Endothelial cell (in vitro differentiated cells): ENCODE measurements at regions not wholly inside any gene's neighbourhood (a gene's known extent, or its start where the extent isn't known, plus 50 kb on each side); places are given as distances from the start of the nearest gene placed in this dataset.

Experiments used
- DNase-seq: peaks from one replicate; pipeline ENCODE4 v3.0.0; 2021; ENCODE audit warnings: low spot score
- H3K27ac Mint-ChIP-seq: one replicate; pipeline ENCODE4 v1.8.0; 2021; ENCODE audit warnings: mixed read lengths, inconsistent platforms; ENCODE audit not compliant: unreplicated experiment
- H3K27me3 Mint-ChIP-seq: one replicate; pipeline ENCODE4 v1.8.0; 2021; ENCODE audit warnings: mild to moderate bottlenecking, moderate library complexity, mixed read lengths, inconsistent platforms; ENCODE audit not compliant: unreplicated experiment
- H3K36me3 Mint-ChIP-seq: one replicate; pipeline ENCODE4 v1.8.0; 2021; ENCODE audit warnings: mild to moderate bottlenecking, low read depth, mixed read lengths, inconsistent platforms; ENCODE audit not compliant: unreplicated experiment
- H3K4me1 Mint-ChIP-seq: one replicate; pipeline ENCODE4 v1.8.0; 2021; ENCODE audit warnings: mild to moderate bottlenecking, mixed read lengths, inconsistent platforms; ENCODE audit not compliant: unreplicated experiment
- H3K4me3 Mint-ChIP-seq: one replicate; pipeline ENCODE4 v1.8.0; 2021; ENCODE audit warnings: mild to moderate bottlenecking, mixed read lengths, inconsistent platforms; ENCODE audit not compliant: unreplicated experiment
- H3K9me3 Mint-ChIP-seq: one replicate; pipeline ENCODE4 v1.8.0; 2021; ENCODE audit warnings: mixed read lengths, inconsistent platforms; ENCODE audit not compliant: unreplicated experiment
- CTCF ChIP-seq: fragments of 200-600 bp; sonication (generic); IDR thresholded peaks from one replicate; pipeline ENCODE4 v1.5.0; 2021; ENCODE audit warnings: antibody characterized with exemption; ENCODE audit not compliant: unreplicated experiment

- no peaks in the 10 kb centered on the region for H3K27me3 Mint-ChIP-seq
- DNase-seq = no peak
- H3K27ac Mint-ChIP-seq = no peak overlapping the region
- H3K4me1 Mint-ChIP-seq = peaks cover 6% of the 10 kb centered on the region
- no peak for TF ChIP-seq CTCF
- H3K9me3 Mint-ChIP-seq = no peaks in the 10 kb centered on the region
- no peaks in the 10 kb centered on the region for H3K36me3 Mint-ChIP-seq
- no peak overlapping the region for H3K4me3 Mint-ChIP-seq
Observed at GRCh38 chr7:81301815-81302214, 383.0 kb upstream of the SEMA3C start.

DNA sequence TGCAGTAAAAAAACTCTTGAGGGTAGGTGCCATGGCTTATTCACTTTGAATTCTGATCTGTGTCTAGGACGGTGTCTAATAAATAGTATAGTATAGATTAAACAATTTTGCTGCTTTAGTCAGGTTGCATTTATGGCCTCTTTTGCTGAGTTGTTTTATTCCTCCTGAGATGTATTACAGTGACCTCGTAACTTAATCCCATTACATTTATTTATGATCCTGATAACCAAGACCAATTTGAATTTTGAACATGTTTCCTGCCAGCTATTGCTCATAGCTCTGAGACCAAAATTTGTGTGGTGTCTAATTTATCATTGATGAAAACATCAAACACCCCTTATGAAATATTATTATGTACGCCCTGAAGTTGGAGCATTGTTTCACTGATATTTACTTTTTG lies 381.9 kb upstream of the SEMA3C start:
- Mint-ChIP-seq H3K4me1 (peaks cover 6% of the 10 kb centered on the region), H3K27me3 (no peaks in the 10 kb centered on the region), H3K9me3 (no peaks in the 10 kb centered on the region), H3K27ac (no peak overlapping the region), H3K4me3 (no peak overlapping the region), H3K36me3 (no peaks in the 10 kb centered on the region)
- TF ChIP-seq CTCF = no peak
- DNase-seq = no peak

DNA sequence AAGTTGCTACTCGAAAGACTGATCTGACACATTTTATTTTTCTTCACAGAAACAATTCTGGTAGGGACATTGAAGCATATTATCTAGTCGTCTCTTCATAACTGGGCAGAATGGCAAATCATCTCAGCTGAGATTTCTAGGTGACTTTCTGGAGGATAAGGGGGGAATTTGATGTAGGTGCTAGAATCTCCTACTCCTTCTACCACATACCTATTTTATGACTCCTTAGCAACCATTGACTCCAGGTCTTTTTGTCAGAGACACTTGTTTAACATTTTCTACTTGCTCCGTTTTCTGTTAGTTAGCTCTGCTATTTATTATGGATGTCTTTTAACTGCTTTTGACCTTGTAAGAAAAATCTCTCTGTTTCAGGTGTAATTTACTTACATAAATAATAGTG lies 380.9 kb upstream of the SEMA3C start:
- H3K4me3 Mint-ChIP-seq = no peak overlapping the region
- H3K9me3 Mint-ChIP-seq = no peaks in the 10 kb centered on the region
- H3K27me3 Mint-ChIP-seq = no peaks in the 10 kb centered on the region
- no peak overlapping the region for H3K27ac Mint-ChIP-seq
- DNase-seq = no peak
- peaks cover 6% of the 10 kb centered on the region for H3K4me1 Mint-ChIP-seq
- TF ChIP-seq CTCF = no peak
- no peaks in the 10 kb centered on the region for H3K36me3 Mint-ChIP-seq

GRCh38 chr7:81298951-81299666 lies 380.3 kb upstream of the SEMA3C start:
- no peak for DNase-seq
- Mint-ChIP-seq H3K9me3 (no peaks in the 10 kb centered on the region), H3K4me3 (no peak overlapping the region), H3K27me3 (no peaks in the 10 kb centered on the region), H3K27ac (no peak overlapping the region), H3K4me1 (peaks cover 6% of the 10 kb centered on the region), H3K36me3 (no peaks in the 10 kb centered on the region)
- no peak for TF ChIP-seq CTCF

- DNase-seq = no peak
- no peak for TF ChIP-seq CTCF
- Mint-ChIP-seq H3K4me3 (no peak overlapping the region), H3K9me3 (no peaks in the 10 kb centered on the region), H3K36me3 (no peaks in the 10 kb centered on the region), H3K27ac (no peak overlapping the region), H3K27me3 (no peaks in the 10 kb centered on the region), H3K4me1 (no peaks in the 10 kb centered on the region)
Observed at GRCh38 chr7:81297317-81297716, 378.5 kb upstream of the SEMA3C start.
